LHCN-M2 (cell line): ENCODE measurements at regions not wholly inside any gene's neighbourhood (a gene's known extent, or its start where the extent isn't known, plus 50 kb on each side); places are given as distances from the start of the nearest gene placed in this dataset.

ENCODE experiments used
- DNase-seq: peaks from one replicate; pipeline ENCODE4 v3.0.0-alpha.2; 2012; ENCODE audit warnings: low read depth

- DNase-seq = no peak
These were observed 442.4 kb upstream of the SGCG start for GRCh38 chr13:22738357-22738756.

- DNase-seq = peak; percentile 17
These were observed 440.5 kb upstream of the SGCG start for GRCh38 chr13:22740264-22740663.

GRCh38 chr13:22744688-22745452 lies 435.9 kb upstream of the SGCG start:
- no peak for DNase-seq

- DNase-seq = peak; percentile 8
These were observed 431.8 kb upstream of the SGCG start for GRCh38 chr13:22748866-22749577.

GRCh38 chr13:22749626-22750025 lies 431.2 kb upstream of the SGCG start:
- no peak for DNase-seq

- DNase-seq = peak; percentile 31
These were observed 423.2 kb upstream of the SGCG start for GRCh38 chr13:22757530-22758120.

- no peak for DNase-seq
These were observed 422.5 kb upstream of the SGCG start for GRCh38 chr13:22758245-22758644.

- no peak for DNase-seq
These were observed 419.1 kb upstream of the SGCG start for GRCh38 chr13:22761709-22762108.

- DNase-seq = no peak
These were observed 415.2 kb upstream of the SGCG start for GRCh38 chr13:22765547-22765946.

GRCh38 chr13:22770891-22771290 lies 409.9 kb upstream of the SGCG start:
- DNase-seq = no peak

- DNase-seq = no peak
These were observed 407.3 kb upstream of the SGCG start for GRCh38 chr13:22773465-22773864.

GRCh38 chr13:22776394-22777186 lies 404.2 kb upstream of the SGCG start:
- no peak for DNase-seq

GRCh38 chr13:22777207-22777606 lies 403.6 kb upstream of the SGCG start:
- no peak for DNase-seq

- DNase-seq = no peak
These were observed 391.7 kb upstream of the SGCG start for GRCh38 chr13:22789027-22789593.

- DNase-seq = no peak
These were observed 390.9 kb upstream of the SGCG start for GRCh38 chr13:22789916-22790315.

- DNase-seq = peak; percentile 81
These were observed 387.1 kb upstream of the SGCG start for GRCh38 chr13:22793598-22794134.

GRCh38 chr13:22800526-22801401 lies 380.0 kb upstream of the SGCG start:
- peak; percentile 61 for DNase-seq

- peak; percentile 36 for DNase-seq
These were observed 379.3 kb upstream of the SGCG start for GRCh38 chr13:22801402-22802003.

GRCh38 chr13:22812793-22813192 lies 368.0 kb upstream of the SGCG start:
- DNase-seq = no peak
